GM19468 (cell line): ENCODE measurements at regions not wholly inside any gene's neighbourhood (a gene's known extent, or its start where the extent isn't known, plus 50 kb on each side); places are given as distances from the start of the nearest gene placed in this dataset.

Source experiments
- ATAC-seq: cut with Tn5 transposase; IDR thresholded peaks from one replicate; pipeline ENCODE4 v1.9.1; 2021; ENCODE audit warnings: mild to moderate bottlenecking, moderate library complexity, moderate number of reproducible peaks; ENCODE audit not compliant: unreplicated experiment; ENCODE audit errors: extremely low read depth

GRCh38 chr18:66156946-66157687 is 406.3 kb downstream of the CDH7 start:
- no peak for ATAC-seq

- ATAC-seq: no peak
These were observed 399.8 kb downstream of the CDH7 start for GRCh38 chr18:66150650-66151049.

- ATAC-seq: no peak
These were observed 392.2 kb downstream of the CDH7 start for GRCh38 chr18:66143029-66143428.

- ATAC-seq: no peak
These were observed 390.9 kb downstream of the CDH7 start for GRCh38 chr18:66141716-66142115.

- ATAC-seq: no peak
These were observed 387.8 kb downstream of the CDH7 start for GRCh38 chr18:66138642-66139041.

GRCh38 chr18:66136039-66136438 is 385.2 kb downstream of the CDH7 start:
- ATAC-seq: no peak

- no peak for ATAC-seq
These were observed 378.4 kb downstream of the CDH7 start for GRCh38 chr18:66129248-66129647.

- ATAC-seq: no peak
These were observed 375.5 kb downstream of the CDH7 start for GRCh38 chr18:66126266-66126665.

GRCh38 chr18:66124394-66124793 is 373.6 kb downstream of the CDH7 start:
- ATAC-seq: no peak

GRCh38 chr18:66119347-66119746 is 368.5 kb downstream of the CDH7 start:
- ATAC-seq: no peak

GRCh38 chr18:66111018-66111417 is 360.2 kb downstream of the CDH7 start:
- no peak for ATAC-seq

- ATAC-seq: no peak
These were observed 359.8 kb downstream of the CDH7 start for GRCh38 chr18:66110607-66111006.

GRCh38 chr18:66109981-66110380 is 359.2 kb downstream of the CDH7 start:
- ATAC-seq: no peak

- no peak for ATAC-seq
These were observed 356.7 kb downstream of the CDH7 start for GRCh38 chr18:66107546-66107945.

GRCh38 chr18:66105016-66105415 is 354.2 kb downstream of the CDH7 start:
- ATAC-seq: no peak

- no peak for ATAC-seq
These were observed 352.7 kb downstream of the CDH7 start for GRCh38 chr18:66103550-66103949.

- no peak for ATAC-seq
These were observed 332.3 kb downstream of the CDH7 start for GRCh38 chr18:66083078-66083477.

- ATAC-seq: no peak
These were observed 328.4 kb downstream of the CDH7 start for GRCh38 chr18:66078925-66079800.

- no peak for ATAC-seq
These were observed 326.3 kb downstream of the CDH7 start for GRCh38 chr18:66077066-66077465.

- ATAC-seq: no peak
These were observed 315.4 kb downstream of the CDH7 start for GRCh38 chr18:66066191-66066590.

- ATAC-seq: no peak
These were observed 297.6 kb downstream of the CDH7 start for GRCh38 chr18:66048406-66048805.
